Epithelial cell of proximal tubule (primary cell): ENCODE measurements at regions not wholly inside any gene's neighbourhood (a gene's known extent, or its start where the extent isn't known, plus 50 kb on each side); places are given as distances from the start of the nearest gene placed in this dataset.
A peak's percentile ranks its signal among the peaks of the same experiment; 100 is the strongest.

Experiments
- DNase-seq: peaks from one replicate; pipeline ENCODE4 v3.0.0-alpha.2; 2011; ENCODE audit warnings: low read depth
- H3K4me3 ChIP-seq: 2 replicates; pipeline ENCODE4 v1.5.1; 2011; ENCODE audit warnings: low read depth, mild to moderate bottlenecking, low read length
- CTCF ChIP-seq: conservative IDR thresholded peaks from 2 replicates; pipeline ENCODE4 v1.5.1; 2012; ENCODE audit warnings: low read depth, mild to moderate bottlenecking, low read length

GRCh38 chr21:16198546-16198945 is 468.8 kb downstream of the USP25 start:
- no peak for TF ChIP-seq CTCF
- no peak overlapping the region for H3K4me3 ChIP-seq
- no peak for DNase-seq

DNA sequence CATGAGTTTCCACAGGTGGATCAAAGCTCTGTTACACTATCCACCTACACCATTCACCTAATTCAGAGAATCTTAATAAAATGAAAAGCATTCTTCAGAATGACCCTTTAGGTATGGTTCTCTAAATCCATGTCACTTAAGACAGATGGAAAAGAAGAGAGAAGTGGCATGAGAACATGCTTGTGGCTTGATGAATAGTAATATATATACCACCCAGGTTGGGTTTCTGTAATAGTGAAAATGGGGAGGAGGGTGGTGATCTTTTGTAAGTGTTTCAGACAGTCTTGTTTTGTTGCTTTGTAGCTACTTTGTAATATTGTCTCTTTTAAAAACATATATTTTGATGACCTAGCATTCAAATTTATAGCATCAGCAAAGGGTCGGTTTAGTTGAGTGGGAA is 469.8 kb downstream of the USP25 start:
- no peak for DNase-seq
- TF ChIP-seq CTCF = no peak

GRCh38 chr21:16201718-16202117 is 471.9 kb downstream of the USP25 start:
- TF ChIP-seq CTCF = no peak
- DNase-seq = no peak
- no peak overlapping the region for H3K4me3 ChIP-seq

More for the DNA sequence above, 469.8 kb downstream of the USP25 start:
- H3K4me3 ChIP-seq = no peak overlapping the region

- no peak for DNase-seq
- no peak for TF ChIP-seq CTCF
These were observed 475.7 kb downstream of the USP25 start for GRCh38 chr21:16205527-16205926.

GRCh38 chr21:16211339-16212303 is 481.8 kb downstream of the USP25 start:
- DNase-seq = peak; percentile 37
- no peak overlapping the region for H3K4me3 ChIP-seq
- TF ChIP-seq CTCF = no peak

More at GRCh38 chr21:16205527-16205926, 475.7 kb downstream of the USP25 start:
- no peak overlapping the region for H3K4me3 ChIP-seq

- DNase-seq = no peak
- no peak for TF ChIP-seq CTCF
- H3K4me3 ChIP-seq = no peak overlapping the region
These were observed 483.7 kb downstream of the USP25 start for GRCh38 chr21:16213518-16213917.
